GM19025 (cell line): ENCODE measurements at regions not wholly inside any gene's neighbourhood (a gene's known extent, or its start where the extent isn't known, plus 50 kb on each side); places are given as distances from the start of the nearest gene placed in this dataset.

Source experiments
- ATAC-seq: cut with Tn5 transposase; IDR thresholded peaks from one replicate; pipeline ENCODE4 v1.9.1; 2021; ENCODE audit warnings: mild to moderate bottlenecking, low read depth, moderate library complexity; ENCODE audit not compliant: unreplicated experiment

- no peak for ATAC-seq
These were observed 170.2 kb upstream of the C9orf72 start for GRCh38 chr9:27743490-27743889.

DNA sequence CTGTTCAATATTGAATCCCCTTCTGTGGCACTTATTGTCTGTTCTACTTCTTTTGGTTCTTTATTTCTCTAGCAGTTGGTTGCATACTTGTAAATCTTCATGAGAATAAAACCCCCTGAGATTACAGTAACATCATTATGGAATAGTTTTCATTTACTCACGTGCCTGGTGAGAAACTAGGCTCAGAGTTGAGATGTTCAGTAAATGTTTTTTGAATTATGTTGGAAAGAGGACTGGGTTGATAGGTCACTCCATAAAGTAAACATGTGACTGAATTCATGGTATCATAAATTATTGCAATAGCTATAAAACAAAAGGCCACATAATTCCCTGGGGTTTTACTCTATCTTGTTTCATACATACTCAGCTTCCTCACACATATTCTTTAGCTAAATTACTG, 174.2 kb upstream of the C9orf72 start:
- ATAC-seq: no peak

- ATAC-seq: no peak
These were observed 176.6 kb upstream of the C9orf72 start for GRCh38 chr9:27749838-27750237.

- no peak for ATAC-seq
These were observed 177.3 kb upstream of the C9orf72 start for GRCh38 chr9:27750566-27750965.

GRCh38 chr9:27752069-27752468, 178.8 kb upstream of the C9orf72 start:
- ATAC-seq: no peak

DNA sequence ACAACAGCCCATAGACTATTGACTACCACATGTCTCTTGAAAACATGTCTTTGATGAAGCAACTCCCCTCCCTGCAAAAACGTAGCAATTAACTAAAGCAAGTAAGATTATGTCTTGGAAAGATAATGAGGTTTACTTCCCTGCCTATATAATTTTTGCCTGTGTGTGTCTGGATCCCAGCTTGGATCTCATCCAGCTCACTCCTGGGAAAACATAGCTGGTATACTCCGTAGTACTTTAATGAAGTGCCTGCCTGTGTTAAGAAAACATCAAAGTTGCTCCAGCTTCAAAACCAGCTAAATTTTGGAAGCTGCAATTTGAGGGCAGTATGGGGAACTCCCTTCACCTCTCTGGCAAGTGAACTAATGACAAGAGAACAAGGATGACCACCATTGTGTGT, 182.6 kb upstream of the C9orf72 start:
- no peak for ATAC-seq

DNA sequence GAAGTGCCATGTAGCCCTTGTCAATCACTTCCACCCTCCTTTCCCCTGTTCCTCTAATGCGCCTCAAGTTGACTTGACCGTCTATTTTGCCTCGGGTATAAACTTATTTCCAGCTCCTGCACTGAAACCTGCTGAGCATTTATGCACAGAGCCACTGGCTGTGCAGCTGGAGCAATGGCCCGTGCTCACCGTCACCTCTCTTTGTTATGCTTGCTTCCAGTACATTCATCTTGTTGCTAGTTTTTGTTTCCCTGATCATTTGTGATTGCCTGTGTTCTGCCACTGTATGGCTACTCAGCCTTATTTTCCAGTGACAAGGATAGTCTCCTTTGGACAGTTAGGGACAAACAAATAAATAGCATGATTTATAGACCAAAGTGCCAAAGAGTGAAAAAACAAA, 183.1 kb upstream of the C9orf72 start:
- no peak for ATAC-seq

GRCh38 chr9:27763831-27764230, 190.6 kb upstream of the C9orf72 start:
- no peak for ATAC-seq

- no peak for ATAC-seq
These were observed 192.2 kb upstream of the C9orf72 start for GRCh38 chr9:27765266-27766072.

DNA sequence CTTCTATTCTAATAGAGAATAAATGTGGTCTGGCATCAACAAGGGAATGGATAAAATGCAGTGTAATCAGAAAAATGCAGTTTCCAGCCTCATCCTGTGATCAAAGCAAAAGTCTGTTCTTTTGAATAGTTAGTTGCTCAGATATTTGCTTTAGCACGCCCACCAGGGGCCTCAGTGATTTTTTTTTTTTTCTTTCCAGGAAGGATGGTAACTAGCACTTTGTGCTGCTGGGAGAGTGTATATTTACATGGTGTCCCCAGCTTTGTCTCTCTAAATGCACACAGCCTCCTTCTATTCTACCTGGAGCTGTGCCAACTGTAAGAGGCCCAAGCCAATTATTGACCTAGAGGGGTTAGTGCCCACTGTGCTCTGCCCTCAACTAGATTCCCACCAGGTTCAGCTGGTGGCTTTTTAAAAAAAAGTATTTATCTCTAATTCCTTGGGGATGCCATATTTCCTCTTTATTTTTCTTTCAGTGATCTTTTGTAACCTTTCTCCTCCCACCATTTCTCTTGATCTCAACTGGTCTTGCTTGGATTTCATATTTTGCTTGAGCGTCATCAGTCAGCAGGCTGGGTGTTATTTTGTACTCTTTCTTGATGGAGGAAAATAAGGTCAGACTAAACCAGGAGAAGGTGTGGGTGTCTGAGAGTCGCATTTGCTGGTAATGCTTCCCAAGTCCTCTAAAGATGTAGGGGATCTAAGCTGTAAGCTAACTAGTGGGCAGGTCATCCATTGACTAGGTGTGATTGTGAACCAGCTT, 193.0 kb upstream of the C9orf72 start:
- ATAC-seq: no peak

GRCh38 chr9:27768781-27769180, 195.5 kb upstream of the C9orf72 start:
- no peak for ATAC-seq

DNA sequence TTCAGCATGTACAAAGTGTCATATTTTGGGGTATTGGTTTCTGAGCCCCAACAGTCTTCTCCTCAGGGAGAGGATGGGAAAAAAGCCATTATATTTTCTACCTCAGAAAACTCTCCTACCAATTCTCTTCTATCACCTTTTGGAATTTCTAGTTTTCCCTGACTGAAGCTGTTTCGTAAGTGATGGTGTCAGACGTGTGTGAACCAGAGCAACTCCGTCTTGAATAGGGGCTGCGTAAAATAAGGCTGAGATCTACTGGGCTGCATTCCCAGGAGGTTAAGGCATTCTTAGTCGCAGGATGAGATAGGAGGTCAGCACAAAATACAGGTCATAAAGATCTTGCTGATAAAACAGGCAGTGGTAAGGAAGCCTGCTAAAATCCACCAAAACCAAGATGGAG, 197.3 kb upstream of the C9orf72 start:
- no peak for ATAC-seq

DNA sequence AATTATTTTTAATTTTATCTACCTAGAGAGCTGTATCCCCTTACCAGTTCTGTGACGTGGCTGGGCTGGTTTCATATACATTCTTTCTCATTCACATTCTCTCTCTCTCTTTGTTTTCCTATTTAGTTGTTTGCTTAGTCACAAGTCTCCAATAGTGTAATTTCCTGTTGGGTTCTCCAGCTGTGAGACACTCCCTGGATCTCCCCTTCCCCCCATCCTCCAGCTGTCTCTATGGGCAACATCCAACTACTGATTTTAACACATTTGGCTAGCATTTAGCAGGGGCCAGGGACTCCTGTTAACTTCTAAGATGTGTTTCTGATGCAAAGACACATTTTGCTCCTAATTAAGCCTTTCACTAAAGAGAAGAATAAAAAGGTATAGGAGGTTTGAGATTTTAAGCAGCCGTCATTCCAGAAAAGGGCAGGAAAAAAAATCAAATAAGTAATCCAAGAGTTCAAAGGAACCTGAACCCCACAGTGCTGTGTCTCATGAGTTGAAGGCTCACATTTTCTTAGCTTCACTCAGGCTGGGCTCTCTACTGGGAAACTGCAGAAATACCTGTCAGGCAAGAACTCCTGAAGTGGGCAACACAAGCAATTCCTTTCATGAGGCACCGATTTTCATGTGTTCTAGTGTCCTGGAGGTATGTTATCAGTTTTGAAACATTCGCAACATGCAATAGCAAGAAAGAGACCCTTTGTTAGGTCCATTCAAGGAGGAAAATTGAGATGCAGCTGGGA, 198.7 kb upstream of the C9orf72 start:
- no peak for ATAC-seq

DNA sequence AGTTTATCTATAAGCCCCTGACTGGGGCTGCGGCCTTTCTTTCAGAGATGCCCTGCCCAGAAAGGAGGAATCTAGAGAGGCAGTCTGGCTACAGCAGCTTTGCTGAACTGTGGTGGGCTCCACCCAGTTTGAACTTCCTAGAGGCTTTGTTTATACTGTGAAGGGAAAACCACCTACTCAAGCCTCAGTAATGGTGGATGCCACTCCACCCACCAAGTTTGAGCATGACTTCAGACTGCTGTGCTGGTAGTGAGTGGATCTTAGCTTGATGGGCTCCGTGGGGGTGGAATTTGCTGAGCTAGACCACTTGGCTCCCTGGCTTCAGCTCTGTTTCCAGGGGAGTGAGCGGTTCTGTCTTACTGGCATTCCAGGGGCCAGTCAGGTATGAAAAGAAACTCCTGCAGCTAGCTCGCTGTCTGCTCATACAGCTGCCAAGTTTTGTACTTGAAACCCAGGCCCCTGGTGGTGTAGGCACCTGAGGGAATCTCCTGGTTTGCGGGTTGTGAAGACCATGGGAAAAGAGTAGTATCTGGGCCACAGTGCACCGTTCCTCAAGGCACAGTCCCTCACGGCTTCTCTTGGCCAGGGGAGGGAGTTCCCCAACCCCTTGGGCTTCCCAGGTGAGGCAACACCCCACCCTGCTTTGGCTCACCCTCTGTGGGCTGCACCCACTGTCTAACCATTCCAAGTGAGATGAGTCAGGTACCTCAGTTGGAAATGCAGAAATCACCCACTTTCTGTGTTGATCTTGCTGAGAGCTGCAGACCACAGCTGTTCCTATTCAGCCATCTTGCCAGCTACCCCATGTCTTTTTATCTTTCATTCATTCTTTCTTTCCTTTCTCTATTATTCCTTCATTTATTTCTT, 211.8 kb upstream of the C9orf72 start:
- peak; percentile 34 for ATAC-seq

DNA sequence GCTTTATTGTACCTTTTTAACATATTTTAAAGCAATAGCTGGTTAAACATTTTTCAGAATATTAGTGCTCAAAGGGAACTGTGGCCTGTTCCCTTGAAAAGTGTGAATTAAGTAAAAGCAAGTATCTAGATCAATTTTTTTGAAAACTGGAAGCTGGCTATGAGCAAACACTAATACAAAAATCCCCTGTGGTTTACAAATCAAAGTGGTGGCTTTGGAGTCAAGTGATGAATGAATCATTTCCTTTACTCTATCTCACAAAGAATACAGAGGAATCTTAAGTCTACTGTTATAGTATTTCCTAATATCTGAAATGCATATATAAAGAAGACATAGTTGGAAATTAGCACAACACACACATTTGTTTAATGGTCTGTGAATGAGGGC, 212.4 kb upstream of the C9orf72 start:
- ATAC-seq: peak; percentile 61

GRCh38 chr9:27787891-27788290, 214.6 kb upstream of the C9orf72 start:
- ATAC-seq: no peak

- no peak for ATAC-seq
These were observed 218.0 kb upstream of the C9orf72 start for GRCh38 chr9:27791311-27791710.

DNA sequence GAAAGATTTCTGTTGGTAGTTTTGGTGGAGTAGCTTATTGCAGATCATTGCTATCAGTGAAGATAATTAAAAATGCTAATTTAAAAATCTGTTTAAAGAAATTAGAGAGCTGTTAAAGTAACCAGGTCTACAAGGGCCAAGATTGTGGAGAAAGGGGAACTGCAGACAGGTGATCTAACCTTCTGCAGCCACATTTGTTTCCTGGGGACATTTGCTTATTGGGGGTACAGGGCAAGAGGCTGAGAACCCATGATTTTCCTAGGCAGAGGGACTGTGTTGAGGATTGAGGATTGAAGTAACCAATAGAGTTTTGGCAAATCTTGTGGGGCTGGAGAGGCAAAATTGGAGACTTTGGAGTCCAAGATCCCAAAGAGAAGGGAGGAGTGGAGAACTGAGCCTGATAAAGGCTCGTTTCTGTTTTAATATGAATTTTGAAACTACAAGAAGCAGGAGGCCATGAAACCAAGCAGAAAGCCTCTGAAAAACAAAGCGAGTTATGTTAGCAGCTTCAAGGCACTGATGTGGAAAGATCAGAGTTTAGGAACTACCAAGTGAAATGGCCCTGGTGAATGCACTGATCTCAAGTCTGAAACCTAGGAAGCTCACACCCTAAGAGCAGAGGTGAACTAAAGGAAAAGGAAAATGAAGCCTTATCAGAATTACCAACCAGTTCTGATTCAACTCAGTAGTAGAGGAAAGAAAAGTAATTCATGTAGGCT, 219.8 kb upstream of the C9orf72 start:
- no peak for ATAC-seq

DNA sequence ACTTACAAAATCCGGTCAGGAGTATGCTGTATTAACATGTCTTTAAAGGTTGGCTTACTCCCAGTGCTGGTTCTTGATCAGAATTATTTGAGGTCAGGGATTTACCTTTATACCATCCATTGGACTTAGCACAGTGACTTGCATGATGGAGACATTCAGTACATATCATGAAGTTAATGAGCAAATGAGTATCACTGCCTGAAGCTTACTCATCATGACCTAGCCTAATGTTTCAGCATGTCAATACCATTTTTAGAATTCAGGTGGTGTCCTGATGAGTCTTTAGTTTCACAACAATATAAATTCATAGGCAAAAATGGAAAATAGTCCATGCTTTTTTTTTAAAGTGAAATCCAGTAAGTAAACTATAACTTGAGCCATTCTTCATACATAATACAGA, 226.0 kb upstream of the C9orf72 start:
- ATAC-seq: no peak

- no peak for ATAC-seq
These were observed 226.9 kb upstream of the C9orf72 start for GRCh38 chr9:27800159-27800558.
